Chondrocyte (in vitro differentiated cells): ENCODE measurements at regions not wholly inside any gene's neighbourhood (a gene's known extent, or its start where the extent isn't known, plus 50 kb on each side); places are given as distances from the start of the nearest gene placed in this dataset.

ENCODE experiments used
- DNase-seq: peaks from one replicate; pipeline ENCODE4 v3.0.0; 2021; ENCODE audit warnings: mixed read lengths, low spot score
- H3K27ac Mint-ChIP-seq: one replicate; pipeline ENCODE4 v1.8.0; 2021; ENCODE audit warnings: mild to moderate bottlenecking, moderate library complexity, mixed read lengths; ENCODE audit not compliant: unreplicated experiment
- H3K27me3 Mint-ChIP-seq: 2 replicates; pipeline ENCODE4 v1.8.0; 2021; ENCODE audit warnings: low read depth, mixed read lengths
- H3K36me3 Mint-ChIP-seq: 2 replicates; pipeline ENCODE4 v1.8.0; 2021; ENCODE audit warnings: low read depth, mixed read lengths
- H3K4me1 Mint-ChIP-seq: 2 replicates; pipeline ENCODE4 v1.8.0; 2021; ENCODE audit warnings: low read depth, mild to moderate bottlenecking, mixed read lengths
- H3K4me3 Mint-ChIP-seq: one replicate; pipeline ENCODE4 v1.8.0; 2021; ENCODE audit warnings: mild to moderate bottlenecking, moderate library complexity, mixed read lengths; ENCODE audit not compliant: unreplicated experiment
- H3K9me3 Mint-ChIP-seq: 2 replicates; pipeline ENCODE4 v1.8.0; 2021; ENCODE audit warnings: low read depth, mixed read lengths
- TF ChIP-seq, protein P1 (sequence below): fragments of 200-600 bp; sonication (generic); IDR thresholded peaks from 2 replicates; pipeline ENCODE4 v1.5.0; 2021; ENCODE audit warnings: antibody characterized with exemption, mild to moderate bottlenecking, moderate library complexity

DNA sequence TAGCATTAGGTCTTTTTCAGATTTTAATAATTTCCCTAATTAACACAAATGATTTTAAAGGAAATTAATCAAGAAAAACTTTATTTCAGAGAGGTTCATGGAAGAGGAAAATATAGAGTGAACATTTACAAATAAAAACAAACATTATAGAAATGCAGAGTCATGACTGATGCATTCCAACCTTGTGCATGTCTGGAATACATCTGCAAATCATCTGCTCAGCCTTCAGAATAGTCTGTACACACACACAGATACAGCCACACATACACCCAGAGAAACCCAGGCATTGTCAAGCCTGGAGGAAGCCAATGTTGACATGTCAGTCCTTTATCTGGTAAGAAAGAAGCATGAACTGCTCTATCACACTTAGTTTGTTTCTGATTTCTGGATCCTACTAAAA lies 61.3 kb upstream of the NFKB1 start:
- H3K4me3 Mint-ChIP-seq = no peak overlapping the region
- peak overlapping the region; percentile 82 for H3K27ac Mint-ChIP-seq
- peaks cover 8% of the 10 kb centered on the region for H3K9me3 Mint-ChIP-seq
- no peak for DNase-seq
- TF ChIP-seq, protein P1, sequence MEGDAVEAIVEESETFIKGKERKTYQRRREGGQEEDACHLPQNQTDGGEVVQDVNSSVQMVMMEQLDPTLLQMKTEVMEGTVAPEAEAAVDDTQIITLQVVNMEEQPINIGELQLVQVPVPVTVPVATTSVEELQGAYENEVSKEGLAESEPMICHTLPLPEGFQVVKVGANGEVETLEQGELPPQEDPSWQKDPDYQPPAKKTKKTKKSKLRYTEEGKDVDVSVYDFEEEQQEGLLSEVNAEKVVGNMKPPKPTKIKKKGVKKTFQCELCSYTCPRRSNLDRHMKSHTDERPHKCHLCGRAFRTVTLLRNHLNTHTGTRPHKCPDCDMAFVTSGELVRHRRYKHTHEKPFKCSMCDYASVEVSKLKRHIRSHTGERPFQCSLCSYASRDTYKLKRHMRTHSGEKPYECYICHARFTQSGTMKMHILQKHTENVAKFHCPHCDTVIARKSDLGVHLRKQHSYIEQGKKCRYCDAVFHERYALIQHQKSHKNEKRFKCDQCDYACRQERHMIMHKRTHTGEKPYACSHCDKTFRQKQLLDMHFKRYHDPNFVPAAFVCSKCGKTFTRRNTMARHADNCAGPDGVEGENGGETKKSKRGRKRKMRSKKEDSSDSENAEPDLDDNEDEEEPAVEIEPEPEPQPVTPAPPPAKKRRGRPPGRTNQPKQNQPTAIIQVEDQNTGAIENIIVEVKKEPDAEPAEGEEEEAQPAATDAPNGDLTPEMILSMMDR = no peak
- H3K36me3 Mint-ChIP-seq = peaks cover 1% of the 10 kb centered on the region
- H3K4me1 Mint-ChIP-seq = peaks cover 14% of the 10 kb centered on the region
- H3K27me3 Mint-ChIP-seq = no peaks in the 10 kb centered on the region

DNA sequence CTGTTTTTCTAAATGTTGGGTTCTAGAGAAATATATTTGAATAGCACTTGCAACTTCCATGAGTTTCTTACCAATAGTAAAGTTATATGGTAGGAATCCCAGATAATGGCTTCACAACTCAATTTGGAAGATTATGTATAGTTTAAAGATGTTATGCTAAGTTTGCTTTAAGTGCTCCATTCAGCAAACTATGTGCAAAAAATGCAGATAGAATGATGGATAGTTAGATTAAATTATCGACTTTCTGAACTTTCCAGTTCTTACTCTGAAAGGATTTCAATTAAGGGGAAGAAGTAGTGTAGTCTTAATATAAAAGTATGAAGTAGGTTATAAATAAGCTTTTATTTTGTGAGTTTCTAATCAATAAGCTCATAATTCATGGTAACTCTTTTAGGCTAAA lies 60.7 kb upstream of the NFKB1 start:
- Mint-ChIP-seq H3K4me1 (peaks cover 14% of the 10 kb centered on the region), H3K27me3 (no peaks in the 10 kb centered on the region), H3K36me3 (peaks cover under 1% of the 10 kb centered on the region), H3K27ac (no peak overlapping the region), H3K4me3 (no peak overlapping the region), H3K9me3 (peaks cover 6% of the 10 kb centered on the region)
- DNase-seq = no peak
- TF ChIP-seq, protein P1 = no peak

DNA sequence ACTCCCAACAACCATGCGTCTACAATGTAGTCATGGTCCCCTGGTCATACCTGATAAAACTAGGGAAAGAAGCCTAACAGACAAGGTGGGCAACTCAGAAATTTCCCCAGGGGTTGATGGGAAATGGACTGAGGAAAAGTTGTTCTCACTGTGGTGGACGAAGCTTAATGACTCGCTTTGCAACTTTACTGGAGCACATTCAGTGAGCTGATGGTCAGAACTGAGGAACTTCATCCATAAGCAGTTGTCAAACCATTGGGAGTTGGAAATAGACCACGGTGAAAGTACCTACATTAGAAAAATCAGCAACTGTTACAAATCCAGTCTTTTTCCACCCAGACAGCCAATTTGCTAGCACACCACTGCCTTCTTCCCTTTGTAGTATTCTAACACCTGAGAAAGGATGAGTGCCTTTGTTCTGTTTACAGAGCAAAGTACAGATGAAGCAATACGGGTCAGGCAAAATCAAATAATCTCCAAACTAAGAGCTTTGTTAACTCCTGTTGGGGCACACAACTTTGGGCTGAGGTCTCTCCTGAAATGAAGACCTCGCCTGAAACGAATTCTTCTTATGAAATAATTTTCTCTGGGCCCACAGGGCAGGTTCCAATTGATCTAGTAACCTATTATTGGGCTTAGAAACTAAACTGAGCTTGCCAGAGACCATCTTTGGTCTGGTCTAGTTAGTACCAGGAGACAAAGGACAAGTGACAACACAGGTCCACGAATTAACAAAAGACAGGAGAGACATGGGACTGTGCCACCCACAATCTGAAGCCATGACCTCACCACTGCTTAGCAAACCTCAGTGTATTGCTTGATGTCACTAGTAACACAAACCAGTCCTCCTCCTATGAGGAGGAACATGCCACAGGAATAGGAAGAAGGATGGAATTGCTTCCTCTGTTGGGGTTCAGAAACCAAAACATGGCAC lies 58.9 kb upstream of the NFKB1 start:
- DNase-seq = no peak
- H3K27me3 Mint-ChIP-seq = no peaks in the 10 kb centered on the region
- H3K4me3 Mint-ChIP-seq = no peak overlapping the region
- peaks cover 14% of the 10 kb centered on the region for H3K4me1 Mint-ChIP-seq
- H3K27ac Mint-ChIP-seq = no peak overlapping the region
- no peaks in the 10 kb centered on the region for H3K9me3 Mint-ChIP-seq
- H3K36me3 Mint-ChIP-seq = no peaks in the 10 kb centered on the region
- TF ChIP-seq, protein P1 = no peak

DNA sequence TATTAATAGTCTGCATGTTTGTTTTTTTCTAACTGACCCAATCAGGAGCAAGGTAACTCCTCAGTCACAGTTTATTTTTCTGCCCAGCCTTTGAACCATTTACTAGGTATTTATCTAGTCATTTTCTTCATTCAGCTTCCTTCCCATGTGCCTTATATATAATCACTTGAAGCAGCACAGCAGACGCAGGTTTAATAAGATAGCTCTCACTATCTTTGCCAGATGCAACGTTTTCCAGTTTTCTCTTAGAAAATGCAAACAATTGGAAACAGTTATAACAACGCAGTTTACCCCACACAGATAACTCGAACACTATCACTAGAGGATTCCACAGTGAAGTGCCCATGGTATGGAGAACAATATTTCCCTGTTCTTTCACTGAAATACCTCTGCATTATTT lies 56.4 kb upstream of the NFKB1 start:
- H3K4me1 Mint-ChIP-seq = peaks cover 3% of the 10 kb centered on the region
- H3K9me3 Mint-ChIP-seq = no peaks in the 10 kb centered on the region
- H3K27ac Mint-ChIP-seq = no peak overlapping the region
- TF ChIP-seq, protein P1 = no peak
- H3K4me3 Mint-ChIP-seq = no peak overlapping the region
- H3K27me3 Mint-ChIP-seq = no peaks in the 10 kb centered on the region
- no peak for DNase-seq
- no peaks in the 10 kb centered on the region for H3K36me3 Mint-ChIP-seq

DNA sequence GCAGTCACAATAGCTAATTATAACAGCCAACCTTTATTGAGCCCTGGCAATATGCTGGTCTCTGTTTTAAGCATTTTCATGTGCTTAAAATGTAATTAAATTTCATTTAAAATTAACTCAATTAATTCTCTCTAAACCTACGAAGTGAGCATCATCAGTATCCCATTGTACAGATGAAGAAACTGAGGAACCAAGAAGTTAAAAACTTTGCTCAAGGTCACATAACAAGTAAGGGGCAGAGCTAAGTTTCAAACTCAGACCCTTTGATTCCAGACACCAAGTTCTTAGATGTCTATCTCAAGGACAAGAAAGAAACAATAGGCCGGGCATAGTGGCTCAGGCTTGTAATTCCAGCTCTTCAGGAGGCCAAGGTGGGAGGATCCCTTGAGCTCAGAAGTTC lies 55.9 kb upstream of the NFKB1 start:
- TF ChIP-seq, protein P1 = no peak
- Mint-ChIP-seq H3K9me3 (no peaks in the 10 kb centered on the region), H3K27ac (no peak overlapping the region), H3K36me3 (no peaks in the 10 kb centered on the region), H3K27me3 (no peaks in the 10 kb centered on the region), H3K4me1 (no peaks in the 10 kb centered on the region), H3K4me3 (no peak overlapping the region)
- no peak for DNase-seq
